B cell (primary cell): ENCODE measurements at regions not wholly inside any gene's neighbourhood (a gene's known extent, or its start where the extent isn't known, plus 50 kb on each side); places are given as distances from the start of the nearest gene placed in this dataset.

ENCODE experiments used
- ATAC-seq: fragments of 200-7000 bp; cut with Tn5 transposase; one replicate; pipeline ENCODE4 v1.10.0; 2021; ENCODE audit warnings: low read depth, mild to moderate bottlenecking, moderate number of reproducible peaks, moderate library complexity
- CTCF ChIA-PET: fragments of 350-600 bp; sonication (Branson Sonifier 250); formaldehyde crosslinking; loops from one replicate; lab custom pipeline; 2021; ENCODE audit warnings: antibody characterized with exemption, inconsistent platforms; lab: Charles Lee
- POLR2A ChIA-PET: fragments of 350-600 bp; sonication (Branson Sonifier 250); formaldehyde crosslinking; loops from one replicate; lab custom pipeline; 2021; ENCODE audit warnings: antibody characterized with exemption; lab: Charles Lee
- DNase-seq: peaks from one replicate; pipeline ENCODE4 v3.0.0; 2013
- H2AFZ ChIP-seq: 2 replicates; pipeline ENCODE4 v1.6.1; 2012; ENCODE audit warnings: mild to moderate bottlenecking, low read depth, low read length; ENCODE audit not compliant: insufficient read depth, poor library complexity, severe bottlenecking
- H3K27ac ChIP-seq, 2 donors: 1 replicate in 1 of 2; 2 replicates in 1 of 2; pipeline ENCODE4 v1.5.1; 2012 to 2013; ENCODE audit warnings: low read length in 2 of 2, mild to moderate bottlenecking in 2 of 2, moderate library complexity in 1 of 2
- H3K27me3 ChIP-seq, 4 experiments: fragments of 200-600 bp in 1 of 4; sonication (generic) in 1 of 4; replicated peaks in 1 of 4; 1 replicate in 2 of 4; 2 replicates in 2 of 4; pipeline versions ENCODE4 v1.6.1 to v1.7.0; 2013 to 2016; ENCODE audit warnings: low read length in 3 of 4, mild to moderate bottlenecking in 2 of 4, mixed read lengths in 1 of 4, moderate library complexity in 1 of 4; ENCODE audit not compliant: insufficient read depth in 4 of 4, control insufficient read depth in 3 of 4; ENCODE audit errors: control extremely low read depth in 1 of 4
- H3K36me3 ChIP-seq, 2 experiments: replicated peaks in 1 of 2; 1 replicate in 1 of 2; 2 replicates in 1 of 2; pipeline versions ENCODE4 v1.6.1 to v1.7.1; 2013; ENCODE audit warnings: low read length in 1 of 2; ENCODE audit not compliant: insufficient read depth in 2 of 2, control insufficient read depth in 1 of 2; ENCODE audit errors: control extremely low read depth in 1 of 2, extremely low read depth in 1 of 2
- H3K4me1 ChIP-seq, 2 donors: fragments of 200-600 bp in 1 of 2; sonication (generic) in 1 of 2; 1 replicate in 1 of 2; 2 replicates in 1 of 2; pipeline versions ENCODE4 v1.5.1 to v1.6.1; 2013 to 2017; ENCODE audit warnings: low read length in 2 of 2; ENCODE audit not compliant: control insufficient read depth in 2 of 2, insufficient read depth in 2 of 2
- H3K4me2 ChIP-seq: replicated peaks from 2 replicates; pipeline ENCODE3; 2012; ENCODE audit warnings: mild to moderate bottlenecking, low read depth, low read length; ENCODE audit not compliant: poor library complexity, severe bottlenecking
- H3K4me3 ChIP-seq, 5 experiments: fragments of 200-600 bp in 1 of 5; sonication (generic) in 1 of 5; 1 replicate in 3 of 5; 2 replicates in 2 of 5; pipeline versions ENCODE4 v1.5.1 to v1.7.0; 2011 to 2016; ENCODE audit warnings: low read length in 4 of 5, mild to moderate bottlenecking in 4 of 5, low read depth in 2 of 5, control low read depth in 1 of 5, moderate library complexity in 1 of 5; ENCODE audit not compliant: insufficient read depth in 1 of 5; ENCODE audit errors: control extremely low read depth in 1 of 5, extremely low read depth in 1 of 5
- H3K79me2 ChIP-seq: fragments of 200-600 bp; sonication (generic); one replicate; pipeline ENCODE4 v1.6.0; 2016; ENCODE audit warnings: low read length; ENCODE audit not compliant: control insufficient read depth, insufficient read depth
- H3K9ac ChIP-seq: fragments of 200-600 bp; sonication (generic); 2 replicates; pipeline ENCODE4 v1.6.1; 2017; ENCODE audit warnings: mild to moderate bottlenecking, low read length, moderate library complexity
- H3K9me3 ChIP-seq, 3 donors: one replicate each; pipeline versions ENCODE4 v1.6.1 to v1.7.1; 2013; ENCODE audit warnings: low read length in 2 of 3; ENCODE audit not compliant: control insufficient read depth in 2 of 3, insufficient read depth in 1 of 3; ENCODE audit errors: control extremely low read depth in 1 of 3
- H4K20me1 ChIP-seq: 2 replicates; pipeline ENCODE4 v1.6.0; 2012; ENCODE audit warnings: mild to moderate bottlenecking, low read length; ENCODE audit not compliant: insufficient read depth, control insufficient read depth, poor library complexity, severe bottlenecking
- H3K27ac Mint-ChIP-seq: one replicate; pipeline ENCODE4 v1.8.0; 2021; ENCODE audit warnings: mixed read lengths
- H3K27me3 Mint-ChIP-seq: one replicate; pipeline ENCODE4 v1.8.0; 2021; ENCODE audit warnings: mixed read lengths
- H3K4me1 Mint-ChIP-seq: one replicate; pipeline ENCODE4 v1.8.0; 2021; ENCODE audit warnings: mixed read lengths
- H3K4me3 Mint-ChIP-seq: one replicate; pipeline ENCODE4 v1.8.0; 2021; ENCODE audit warnings: mixed read lengths
- H3K9me3 Mint-ChIP-seq: one replicate; pipeline ENCODE4 v1.8.0; 2022; ENCODE audit warnings: mixed read lengths; ENCODE audit not compliant: insufficient read depth
- EZH2 ChIP-seq: IDR thresholded peaks from 2 replicates; pipeline ENCODE4 v1.6.1; 2012; ENCODE audit warnings: borderline replicate concordance, low read depth, mild to moderate bottlenecking, moderate library complexity, low read length; ENCODE audit not compliant: insufficient read depth, poor library complexity, severe bottlenecking
- whole genome bisulfite sequencing: methylation state at CpG from one replicate; pipeline ENCODE4 v1.1.5; 2013; ENCODE audit warnings: missing lambda C conversion rate; ENCODE audit not compliant: insufficient coverage; 5-methylcytosine and 5-hydroxymethylcytosine counted together
- intact Hi-C: fragments of 100-400 bp; cut with micrococcal nuclease; formaldehyde crosslinking; loops from one replicate; pipeline ENCODE4 v1.10.0; 2022
- TF ChIP-seq, protein P1 (sequence below): fragments of 200-600 bp; IDR thresholded peaks from one replicate; pipeline ENCODE4 v1.8.0; 2022; ENCODE audit warnings: antibody characterized with exemption, mild to moderate bottlenecking

DNA sequence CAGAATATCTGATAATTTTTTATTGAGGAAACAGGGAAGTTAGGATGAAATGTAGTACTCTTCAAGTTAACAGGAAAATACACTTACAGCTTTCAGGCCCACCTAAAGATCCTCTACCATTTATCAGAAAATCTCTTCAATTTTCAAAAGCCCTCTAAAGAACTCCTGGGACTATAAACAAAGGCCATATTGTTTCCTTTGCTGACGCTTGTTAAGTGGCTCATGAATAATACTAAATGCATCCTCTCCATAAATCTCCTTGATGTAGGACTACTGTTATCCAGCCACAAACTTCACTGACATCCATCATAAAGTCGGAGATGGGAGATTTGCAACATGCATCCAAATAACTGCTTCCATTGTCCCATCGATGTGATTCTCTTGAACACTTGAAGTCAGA, 326.5 kb downstream of the ZIC1 start:
- POLR2A ChIA-PET, result no interaction called here
- no peak overlapping the region for H3K4me3 ChIP-seq
- Mint-ChIP-seq H3K4me3 (no peak overlapping the region), H3K27ac (no peak overlapping the region), H3K27me3 (no peaks in the 10 kb centered on the region), H3K4me1 (no peaks in the 10 kb centered on the region), H3K9me3 (no peaks in the 10 kb centered on the region)
- H3K9me3 ChIP-seq, result no peaks in the 10 kb centered on the region
- no peak for ATAC-seq
- no peaks in the 10 kb centered on the region for H3K4me1 ChIP-seq
- H3K4me2 ChIP-seq, result no peak overlapping the region
- no peak overlapping the region for H2AFZ ChIP-seq
- no peak overlapping the region for H3K9ac ChIP-seq
- no peaks in the 10 kb centered on the region for H4K20me1 ChIP-seq
- no peak overlapping the region for H3K27ac ChIP-seq
- H3K36me3 ChIP-seq, result no peaks in the 10 kb centered on the region
- WGBS, result 83% methylated on average over 1 of the region's 3 CpGs
- TF ChIP-seq, protein P1, sequence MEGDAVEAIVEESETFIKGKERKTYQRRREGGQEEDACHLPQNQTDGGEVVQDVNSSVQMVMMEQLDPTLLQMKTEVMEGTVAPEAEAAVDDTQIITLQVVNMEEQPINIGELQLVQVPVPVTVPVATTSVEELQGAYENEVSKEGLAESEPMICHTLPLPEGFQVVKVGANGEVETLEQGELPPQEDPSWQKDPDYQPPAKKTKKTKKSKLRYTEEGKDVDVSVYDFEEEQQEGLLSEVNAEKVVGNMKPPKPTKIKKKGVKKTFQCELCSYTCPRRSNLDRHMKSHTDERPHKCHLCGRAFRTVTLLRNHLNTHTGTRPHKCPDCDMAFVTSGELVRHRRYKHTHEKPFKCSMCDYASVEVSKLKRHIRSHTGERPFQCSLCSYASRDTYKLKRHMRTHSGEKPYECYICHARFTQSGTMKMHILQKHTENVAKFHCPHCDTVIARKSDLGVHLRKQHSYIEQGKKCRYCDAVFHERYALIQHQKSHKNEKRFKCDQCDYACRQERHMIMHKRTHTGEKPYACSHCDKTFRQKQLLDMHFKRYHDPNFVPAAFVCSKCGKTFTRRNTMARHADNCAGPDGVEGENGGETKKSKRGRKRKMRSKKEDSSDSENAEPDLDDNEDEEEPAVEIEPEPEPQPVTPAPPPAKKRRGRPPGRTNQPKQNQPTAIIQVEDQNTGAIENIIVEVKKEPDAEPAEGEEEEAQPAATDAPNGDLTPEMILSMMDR, result no peak
- no peak for TF ChIP-seq EZH2
- H3K27me3 ChIP-seq, result no peaks in the 10 kb centered on the region
- CTCF ChIA-PET, result no interaction called here
- no peak for DNase-seq
- no peaks in the 10 kb centered on the region for H3K79me2 ChIP-seq
- intact Hi-C loops, result no loop called here

DNA sequence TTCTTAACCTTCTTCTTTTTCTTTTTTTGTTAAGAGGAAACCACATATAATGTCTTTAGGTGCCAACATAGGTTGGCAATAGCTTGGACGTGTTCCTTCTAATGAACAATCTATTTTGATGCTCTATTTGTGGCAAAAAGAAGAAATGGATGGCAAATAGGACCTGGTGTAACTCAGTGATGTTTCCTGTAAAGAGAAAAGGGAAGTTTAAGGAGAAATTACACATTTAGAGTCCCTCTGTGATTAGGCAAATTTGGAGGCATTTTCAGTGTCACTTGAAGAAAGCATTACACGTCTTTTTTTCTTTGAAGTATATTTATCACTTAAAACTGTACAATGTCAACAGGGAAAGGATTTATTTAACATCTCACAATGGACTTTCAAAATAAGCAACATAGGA, 327.1 kb downstream of the ZIC1 start:
- H3K9me3 Mint-ChIP-seq, result no peaks in the 10 kb centered on the region
- H2AFZ ChIP-seq, result no peak overlapping the region
- no peak overlapping the region for H3K27ac Mint-ChIP-seq
- POLR2A ChIA-PET, result no interaction called here
- H3K4me3 Mint-ChIP-seq, result no peak overlapping the region
- WGBS, result no CpG with 5 or more reads among the region's 2 CpGs
- no peak overlapping the region for H3K4me2 ChIP-seq
- DNase-seq (no peak), ATAC-seq (no peak)
- H3K9ac ChIP-seq, result no peak overlapping the region
- H3K4me1 Mint-ChIP-seq, result no peaks in the 10 kb centered on the region
- H3K27me3 Mint-ChIP-seq, result no peaks in the 10 kb centered on the region
- intact Hi-C loops, result no loop called here
- H3K4me1 ChIP-seq, result no peaks in the 10 kb centered on the region
- H3K4me3 ChIP-seq, result no peak overlapping the region
- H3K79me2 ChIP-seq, result no peaks in the 10 kb centered on the region
- no peak for TF ChIP-seq EZH2
- TF ChIP-seq, protein P1, result no peak
- no peaks in the 10 kb centered on the region for H4K20me1 ChIP-seq
- no peaks in the 10 kb centered on the region for H3K9me3 ChIP-seq
- no peak overlapping the region for H3K27ac ChIP-seq
- CTCF ChIA-PET, result no interaction called here
- H3K36me3 ChIP-seq, result no peaks in the 10 kb centered on the region
- no peaks in the 10 kb centered on the region for H3K27me3 ChIP-seq
